Suprapubic skin (tissue), 4 donors: ENCODE measurements at regions not wholly inside any gene's neighbourhood (a gene's known extent, or its start where the extent isn't known, plus 50 kb on each side); places are given as distances from the start of the nearest gene placed in this dataset.

ENCODE experiments used
- EP300 ChIP-seq: sonication (generic); formaldehyde crosslinking; IDR thresholded peaks from one replicate; pipeline ENCODE4 v1.6.1; 2017; ENCODE audit warnings: antibody characterized with exemption
- POLR2A ChIP-seq, 2 donors: fragments of 450-650 bp; IDR thresholded peaks; one replicate each; pipeline ENCODE4 v1.6.1; 2017; ENCODE audit warnings: antibody characterized with exemption in 2 of 2, mild to moderate bottlenecking in 2 of 2, moderate library complexity in 2 of 2
- POLR2AphosphoS5 ChIP-seq, 3 donors: sonication (generic); formaldehyde crosslinking; IDR thresholded peaks; one replicate each; pipeline ENCODE4 v1.6.1; 2017; ENCODE audit warnings: antibody characterized with exemption in 3 of 3
- TF ChIP-seq, protein P1 (sequence below), 2 donors: fragments of 200-600 bp in 1 of 2; fragments of 450-650 bp in 1 of 2; sonication (generic) in 1 of 2; IDR thresholded peaks; one replicate each; pipeline ENCODE4 v1.5.1; 2016 to 2019; ENCODE audit warnings: antibody characterized with exemption in 2 of 2, mild to moderate bottlenecking in 1 of 2, moderate library complexity in 1 of 2

DNA sequence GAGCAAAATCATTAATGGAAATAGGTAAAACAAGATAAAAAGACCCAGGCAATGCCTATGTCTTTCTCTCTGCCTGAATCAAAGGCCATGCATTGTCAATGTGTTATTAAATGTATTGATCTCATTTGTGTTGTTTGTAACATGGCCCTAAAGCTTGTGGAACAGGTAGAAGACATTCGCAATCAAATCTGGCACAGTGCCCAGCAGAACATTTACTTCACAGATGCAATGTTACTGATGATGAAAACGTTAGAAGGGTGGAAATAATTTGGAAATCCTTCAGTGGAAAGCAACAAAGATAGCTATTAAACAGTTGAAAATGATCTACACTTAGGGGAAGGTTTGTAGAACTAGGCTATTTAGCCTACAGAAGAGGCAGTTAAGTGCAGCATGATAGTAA lies 368.2 kb downstream of the EPHA4 start:
- TF ChIP-seq, protein P1, sequence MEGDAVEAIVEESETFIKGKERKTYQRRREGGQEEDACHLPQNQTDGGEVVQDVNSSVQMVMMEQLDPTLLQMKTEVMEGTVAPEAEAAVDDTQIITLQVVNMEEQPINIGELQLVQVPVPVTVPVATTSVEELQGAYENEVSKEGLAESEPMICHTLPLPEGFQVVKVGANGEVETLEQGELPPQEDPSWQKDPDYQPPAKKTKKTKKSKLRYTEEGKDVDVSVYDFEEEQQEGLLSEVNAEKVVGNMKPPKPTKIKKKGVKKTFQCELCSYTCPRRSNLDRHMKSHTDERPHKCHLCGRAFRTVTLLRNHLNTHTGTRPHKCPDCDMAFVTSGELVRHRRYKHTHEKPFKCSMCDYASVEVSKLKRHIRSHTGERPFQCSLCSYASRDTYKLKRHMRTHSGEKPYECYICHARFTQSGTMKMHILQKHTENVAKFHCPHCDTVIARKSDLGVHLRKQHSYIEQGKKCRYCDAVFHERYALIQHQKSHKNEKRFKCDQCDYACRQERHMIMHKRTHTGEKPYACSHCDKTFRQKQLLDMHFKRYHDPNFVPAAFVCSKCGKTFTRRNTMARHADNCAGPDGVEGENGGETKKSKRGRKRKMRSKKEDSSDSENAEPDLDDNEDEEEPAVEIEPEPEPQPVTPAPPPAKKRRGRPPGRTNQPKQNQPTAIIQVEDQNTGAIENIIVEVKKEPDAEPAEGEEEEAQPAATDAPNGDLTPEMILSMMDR (IDR thresholded peaks at IDR 0.05), result no peak
- no peak for TF ChIP-seq EP300
- no peak for TF ChIP-seq POLR2AphosphoS5 (IDR thresholded peaks at IDR 0.05)
- TF ChIP-seq POLR2A (IDR thresholded peaks at IDR 0.05), result no peak
